Head of caudate nucleus (tissue), 42 donors: ENCODE measurements at regions not wholly inside any gene's neighbourhood (a gene's known extent, or its start where the extent isn't known, plus 50 kb on each side); places are given as distances from the start of the nearest gene placed in this dataset.
"Not testable (repeated sequence)": the region's sequence is repeated elsewhere in the genome, so short reads cannot be mapped to it uniquely, and the experiment has no call there.

Experiments
- DNase-seq, 42 donors: peaks; one replicate each; pipeline versions ENCODE4 v3.0.0 to v3.0.0-alpha.2; 2020 to 2021; ENCODE audit warnings: mixed read lengths in 7 of 42
- intact Hi-C: fragments of 100-400 bp; cut with DNase I; formaldehyde crosslinking; loops from one replicate; pipeline ENCODE4 v1.15.0; 2022

GRCh38 chr2:81363800-81364199 lies 1059.2 kb upstream of the LRRTM1 start:
- intact Hi-C loops = no loop called here
- DNase-seq = no peak

GRCh38 chr2:81362468-81362867 lies 1057.9 kb upstream of the LRRTM1 start:
- intact Hi-C loops = not testable (repeated sequence)

GRCh38 chr2:81355436-81355835 lies 1050.9 kb upstream of the LRRTM1 start:
- DNase-seq = no peak
- intact Hi-C loops = no loop called here

More at GRCh38 chr2:81362468-81362867, 1057.9 kb upstream of the LRRTM1 start:
- not testable (repeated sequence) for DNase-seq

- DNase-seq = no peak
- intact Hi-C loops = no loop called here
These were observed 1029.5 kb upstream of the LRRTM1 start for GRCh38 chr2:81334046-81334445.

GRCh38 chr2:81328968-81329367 lies 1024.4 kb upstream of the LRRTM1 start:
- DNase-seq = no peak
- intact Hi-C loops = no loop called here

- intact Hi-C loops = no loop called here
- no peak for DNase-seq
These were observed 1023.4 kb upstream of the LRRTM1 start for GRCh38 chr2:81327911-81328310.

- no peak for DNase-seq
- intact Hi-C loops = no loop called here
These were observed 1019.5 kb upstream of the LRRTM1 start for GRCh38 chr2:81324046-81324445.

- no peak for DNase-seq
- intact Hi-C loops = no loop called here
These were observed 999.7 kb upstream of the LRRTM1 start for GRCh38 chr2:81304154-81304830.

GRCh38 chr2:81303321-81303720 lies 998.8 kb upstream of the LRRTM1 start:
- DNase-seq = no peak
- intact Hi-C loops = no loop called here

GRCh38 chr2:81299841-81300240 lies 995.3 kb upstream of the LRRTM1 start:
- DNase-seq = no peak
- intact Hi-C loops = no loop called here

GRCh38 chr2:81290846-81291245 lies 986.3 kb upstream of the LRRTM1 start:
- intact Hi-C loops = no loop called here

GRCh38 chr2:81283081-81283480 lies 978.5 kb upstream of the LRRTM1 start:
- intact Hi-C loops = no loop called here
- DNase-seq = no peak

More at GRCh38 chr2:81290846-81291245, 986.3 kb upstream of the LRRTM1 start:
- DNase-seq = no peak

GRCh38 chr2:81282151-81282769 lies 977.7 kb upstream of the LRRTM1 start:
- intact Hi-C loops = no loop called here
- no peak for DNase-seq

GRCh38 chr2:81276595-81276994 lies 972.0 kb upstream of the LRRTM1 start:
- intact Hi-C loops = no loop called here
- DNase-seq = no peak

GRCh38 chr2:81266106-81266505 lies 961.6 kb upstream of the LRRTM1 start:
- DNase-seq = peak in 9 of 42 donors; percentile 2 to 42 (median 9)

GRCh38 chr2:81263989-81264388 lies 959.4 kb upstream of the LRRTM1 start:
- intact Hi-C loops = no loop called here
- DNase-seq = no peak

More at GRCh38 chr2:81266106-81266505, 961.6 kb upstream of the LRRTM1 start:
- intact Hi-C loops = no loop called here

- intact Hi-C loops = no loop called here
- no peak for DNase-seq
These were observed 955.8 kb upstream of the LRRTM1 start for GRCh38 chr2:81260320-81260719.

GRCh38 chr2:81250270-81250669 lies 945.7 kb upstream of the LRRTM1 start:
- intact Hi-C loops = no loop called here
- no peak for DNase-seq

- intact Hi-C loops = no loop called here
- no peak for DNase-seq
These were observed 944.6 kb upstream of the LRRTM1 start for GRCh38 chr2:81249152-81249551.

- no peak for DNase-seq
- intact Hi-C loops = no loop called here
These were observed 943.1 kb upstream of the LRRTM1 start for GRCh38 chr2:81247648-81248047.

GRCh38 chr2:81242501-81242900 lies 937.9 kb upstream of the LRRTM1 start:
- DNase-seq = no peak
- intact Hi-C loops = no loop called here
